ENCODE measurements at regions not wholly inside any gene's neighbourhood (a gene's known extent, or its start where the extent isn't known, plus 50 kb on each side); places are given as distances from the start of the nearest gene placed in this dataset.
"Not testable (repeated sequence)": the region's sequence is repeated elsewhere in the genome, so short reads cannot be mapped to it uniquely, and the experiment has no call there.

GRCh38 chr2:77712601-77713000 is 190.4 kb upstream of the LRRTM4 start:
- no peak for ATAC-seq
- TF ChIP-seq CTCF (IDR thresholded peaks at IDR 0.05), result no peak
- no peak for DNase-seq
- H3K9me3 ChIP-seq, result no peaks in the 10 kb centered on the region
- H3K36me3 ChIP-seq (ENCODE audit: low read depth), result no peaks in the 10 kb centered on the region
- no peaks in the 10 kb centered on the region for H3K4me1 ChIP-seq (ENCODE audit: low read depth)
- H3K4me3 ChIP-seq, result no peak overlapping the region
- intact Hi-C loops (cut with DNase I, micrococcal nuclease), result no loop called here

- no peaks in the 10 kb centered on the region for H3K4me1 ChIP-seq (ENCODE audit: low read depth)
- TF ChIP-seq CTCF (IDR thresholded peaks at IDR 0.05), result no peak
- DNase-seq, result no peak
- intact Hi-C loops (cut with DNase I, micrococcal nuclease), result no loop called here
- H3K4me3 ChIP-seq, result no peak overlapping the region
- H3K36me3 ChIP-seq (ENCODE audit: low read depth), result no peaks in the 10 kb centered on the region
- ATAC-seq, result no peak
- no peaks in the 10 kb centered on the region for H3K9me3 ChIP-seq
Observed at GRCh38 chr2:77713412-77713811, 191.2 kb upstream of the LRRTM4 start.

DNA sequence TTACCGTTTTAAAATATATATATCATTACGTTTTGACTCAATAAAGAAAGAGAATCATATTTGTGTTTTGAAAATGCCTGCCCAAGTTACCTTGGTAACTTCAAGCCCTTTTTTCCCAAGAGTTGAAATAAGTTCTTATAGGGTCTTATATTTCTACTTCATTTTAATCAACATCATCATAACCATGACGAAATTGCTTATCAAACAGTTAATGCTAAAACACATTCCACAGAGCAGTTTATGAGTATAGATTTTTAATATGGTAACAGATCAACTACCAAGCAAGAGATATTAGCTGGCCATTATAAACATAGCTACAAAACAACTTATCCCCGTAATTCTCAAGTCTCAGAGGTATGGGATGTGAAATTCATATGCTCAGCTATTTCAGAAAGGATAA is 197.9 kb upstream of the LRRTM4 start:
- no peak for ATAC-seq
- intact Hi-C loops (cut with DNase I, micrococcal nuclease), result no loop called here

DNA sequence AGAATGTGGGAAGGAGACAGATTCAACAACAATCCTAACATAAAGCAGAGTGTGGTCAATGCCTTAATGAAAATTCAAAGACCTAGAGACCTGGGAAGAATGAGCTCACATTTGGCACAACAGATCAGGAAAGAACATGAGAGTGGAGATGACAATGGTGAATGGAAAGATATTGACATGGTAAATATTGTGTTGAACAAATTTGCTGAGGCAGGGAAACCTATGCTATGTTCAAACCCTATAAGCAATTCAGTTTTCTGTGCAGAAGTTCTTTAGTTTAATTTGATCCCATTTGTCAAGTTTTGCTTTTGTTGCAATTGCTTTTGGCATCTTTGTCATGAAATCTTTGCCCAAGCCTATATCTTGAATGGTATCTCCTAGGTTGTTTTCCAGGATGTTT is 199.4 kb upstream of the LRRTM4 start:
- no peak for ATAC-seq
- H3K9me3 ChIP-seq, result peaks cover 4% of the 10 kb centered on the region
- intact Hi-C loops (cut with DNase I, micrococcal nuclease), result no loop called here
- no peak for TF ChIP-seq CTCF (IDR thresholded peaks at IDR 0.05)
- no peaks in the 10 kb centered on the region for H3K36me3 ChIP-seq (ENCODE audit: low read depth)
- no peak overlapping the region for H3K4me3 ChIP-seq
- H3K4me1 ChIP-seq (ENCODE audit: low read depth), result no peaks in the 10 kb centered on the region
- DNase-seq, result no peak

More for the DNA sequence above, 197.9 kb upstream of the LRRTM4 start:
- H3K4me1 ChIP-seq (ENCODE audit: low read depth), result no peaks in the 10 kb centered on the region
- H3K9me3 ChIP-seq, result no peaks in the 10 kb centered on the region
- no peak for DNase-seq
- H3K4me3 ChIP-seq, result no peak overlapping the region
- TF ChIP-seq CTCF (IDR thresholded peaks at IDR 0.05), result no peak
- H3K36me3 ChIP-seq (ENCODE audit: low read depth), result no peaks in the 10 kb centered on the region

DNA sequence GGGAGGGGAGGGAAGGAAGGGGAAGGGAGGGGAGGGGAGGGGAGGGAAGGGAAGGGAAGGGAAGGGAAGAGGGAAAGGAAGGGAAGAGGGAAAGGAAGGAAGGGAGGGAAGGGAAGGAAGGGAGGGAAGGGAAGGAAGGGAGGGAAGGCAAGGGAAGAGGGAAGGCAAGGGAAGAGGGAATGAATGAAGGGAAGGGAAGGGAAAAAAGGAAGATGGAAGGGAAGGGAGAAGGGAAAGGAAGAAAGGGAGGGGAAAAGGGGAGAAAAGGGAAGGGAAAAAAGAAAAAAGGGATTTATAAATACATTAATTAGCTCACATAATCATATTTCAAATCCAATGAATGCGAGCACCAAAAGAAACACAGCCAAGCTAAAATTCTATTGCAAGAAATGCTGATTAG is 202.9 kb upstream of the LRRTM4 start:
- Histone ChIP-seq H3K4me3 (no peak overlapping the region), H3K4me1 (ENCODE audit: low read depth) (no peaks in the 10 kb centered on the region), H3K36me3 (ENCODE audit: low read depth) (no peaks in the 10 kb centered on the region), H3K9me3 (peaks cover 4% of the 10 kb centered on the region)
- DNase-seq (no peak), ATAC-seq (no peak)
- no peak for TF ChIP-seq CTCF (IDR thresholded peaks at IDR 0.05)
- intact Hi-C loops (cut with DNase I, micrococcal nuclease), result no loop called here

DNA sequence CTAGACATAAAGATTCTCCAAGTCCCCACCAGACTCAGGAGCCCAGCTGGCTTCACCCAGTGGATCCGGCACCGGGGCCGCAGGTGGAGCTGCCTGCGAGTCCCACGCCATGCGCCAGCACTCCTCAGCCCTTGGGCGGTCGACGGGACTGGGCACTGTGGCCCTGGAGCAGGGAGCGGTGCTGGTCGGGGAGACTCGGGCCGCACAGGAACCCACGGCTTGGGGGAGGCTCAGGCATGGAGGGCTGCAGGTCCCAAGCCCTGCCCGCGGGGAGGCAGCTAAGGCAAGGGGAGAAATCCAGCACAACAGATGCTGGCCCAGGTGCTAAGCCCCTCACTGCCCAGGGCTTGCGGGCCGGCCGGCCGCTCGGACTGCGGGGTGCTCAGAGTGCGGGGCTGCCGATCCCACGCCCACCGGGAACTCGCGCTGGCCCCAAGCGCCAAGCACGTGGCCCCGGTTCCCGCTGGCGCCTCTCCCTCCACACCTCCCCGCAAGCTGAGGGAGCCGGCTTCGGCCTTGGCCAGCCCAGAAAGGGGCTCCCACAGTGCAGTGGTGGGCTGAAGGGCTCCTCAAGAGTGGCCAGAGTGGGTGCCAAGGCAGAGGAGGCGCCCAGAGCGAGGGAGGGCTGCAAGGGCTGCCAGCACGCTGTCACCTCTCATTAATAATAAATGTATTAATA is 212.6 kb upstream of the LRRTM4 start:
- intact Hi-C loops (cut with DNase I, micrococcal nuclease); ATAC-seq; H3K36me3 ChIP-seq (ENCODE audit: low read depth); H3K9me3 ChIP-seq; H3K4me1 ChIP-seq (ENCODE audit: low read depth); H3K4me3 ChIP-seq: not testable (repeated sequence)
- DNase-seq, result peak in 1 of 3 donors; percentile 42
